HG03103 (cell line): ENCODE measurements at regions not wholly inside any gene's neighbourhood (a gene's known extent, or its start where the extent isn't known, plus 50 kb on each side); places are given as distances from the start of the nearest gene placed in this dataset.

Source experiments
- ATAC-seq: cut with Tn5 transposase; IDR thresholded peaks from one replicate; pipeline ENCODE4 v1.9.1; 2021; ENCODE audit warnings: low read depth; ENCODE audit not compliant: unreplicated experiment

- no peak for ATAC-seq
Measured at GRCh38 chr15:39338251-39338650, 242.6 kb upstream of the THBS1 start.

- no peak for ATAC-seq
Measured at GRCh38 chr15:39340903-39341645, 239.8 kb upstream of the THBS1 start.

- no peak for ATAC-seq
Measured at GRCh38 chr15:39344662-39345141, 236.2 kb upstream of the THBS1 start.

GRCh38 chr15:39345176-39345575 is 235.7 kb upstream of the THBS1 start:
- ATAC-seq, result no peak

GRCh38 chr15:39347453-39347852 is 233.4 kb upstream of the THBS1 start:
- ATAC-seq, result no peak

GRCh38 chr15:39350785-39351184 is 230.1 kb upstream of the THBS1 start:
- ATAC-seq, result no peak

- no peak for ATAC-seq
Measured at GRCh38 chr15:39354189-39354588, 226.7 kb upstream of the THBS1 start.

GRCh38 chr15:39357480-39358268 is 223.2 kb upstream of the THBS1 start:
- ATAC-seq, result no peak

GRCh38 chr15:39358441-39359041 is 222.3 kb upstream of the THBS1 start:
- ATAC-seq, result no peak

- no peak for ATAC-seq
Measured at GRCh38 chr15:39359771-39360170, 221.1 kb upstream of the THBS1 start.

GRCh38 chr15:39360452-39360851 is 220.4 kb upstream of the THBS1 start:
- ATAC-seq, result no peak

- no peak for ATAC-seq
Measured at GRCh38 chr15:39361497-39361896, 219.4 kb upstream of the THBS1 start.

- no peak for ATAC-seq
Measured at GRCh38 chr15:39362821-39363561, 217.9 kb upstream of the THBS1 start.

GRCh38 chr15:39363761-39364586 is 216.9 kb upstream of the THBS1 start:
- ATAC-seq, result no peak

- ATAC-seq, result no peak
Measured at GRCh38 chr15:39364721-39365120, 216.2 kb upstream of the THBS1 start.

- ATAC-seq, result no peak
Measured at GRCh38 chr15:39365161-39365560, 215.7 kb upstream of the THBS1 start.

- ATAC-seq, result no peak
Measured at GRCh38 chr15:39365873-39366272, 215.0 kb upstream of the THBS1 start.

- ATAC-seq, result no peak
Measured at GRCh38 chr15:39367596-39367995, 213.3 kb upstream of the THBS1 start.

GRCh38 chr15:39369768-39370167 is 211.1 kb upstream of the THBS1 start:
- no peak for ATAC-seq

- no peak for ATAC-seq
Measured at GRCh38 chr15:39376371-39376909, 204.4 kb upstream of the THBS1 start.
